GM12872 (cell line): ENCODE measurements at regions not wholly inside any gene's neighbourhood (a gene's known extent, or its start where the extent isn't known, plus 50 kb on each side); places are given as distances from the start of the nearest gene placed in this dataset.

Source experiments
- TF ChIP-seq, protein P1 (sequence below): IDR thresholded peaks from 3 replicates; pipeline ENCODE4 v1.5.1; 2011; ENCODE audit warnings: low read depth, mild to moderate bottlenecking, low read length, moderate library complexity; ENCODE audit not compliant: insufficient read depth

DNA sequence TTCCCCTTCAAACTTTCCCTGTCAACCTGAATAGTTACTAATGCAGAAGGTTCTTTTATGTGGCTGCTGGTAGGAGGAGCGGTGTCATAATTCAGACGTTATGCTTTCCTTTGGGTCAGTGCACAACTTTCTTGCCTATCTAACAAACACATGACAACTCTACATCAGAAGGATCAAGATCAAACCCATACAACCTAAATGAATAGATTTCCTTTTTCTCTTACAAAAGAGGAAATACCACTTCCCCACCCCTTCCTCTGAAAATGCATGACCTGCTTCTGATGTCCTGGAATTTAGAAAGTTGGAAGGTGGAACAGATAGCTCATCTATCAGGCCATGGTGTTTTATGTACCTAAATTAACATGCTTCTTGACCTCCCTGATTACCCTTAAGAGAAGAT is 75.7 kb upstream of the ADGRL4 start:
- TF ChIP-seq, protein P1, sequence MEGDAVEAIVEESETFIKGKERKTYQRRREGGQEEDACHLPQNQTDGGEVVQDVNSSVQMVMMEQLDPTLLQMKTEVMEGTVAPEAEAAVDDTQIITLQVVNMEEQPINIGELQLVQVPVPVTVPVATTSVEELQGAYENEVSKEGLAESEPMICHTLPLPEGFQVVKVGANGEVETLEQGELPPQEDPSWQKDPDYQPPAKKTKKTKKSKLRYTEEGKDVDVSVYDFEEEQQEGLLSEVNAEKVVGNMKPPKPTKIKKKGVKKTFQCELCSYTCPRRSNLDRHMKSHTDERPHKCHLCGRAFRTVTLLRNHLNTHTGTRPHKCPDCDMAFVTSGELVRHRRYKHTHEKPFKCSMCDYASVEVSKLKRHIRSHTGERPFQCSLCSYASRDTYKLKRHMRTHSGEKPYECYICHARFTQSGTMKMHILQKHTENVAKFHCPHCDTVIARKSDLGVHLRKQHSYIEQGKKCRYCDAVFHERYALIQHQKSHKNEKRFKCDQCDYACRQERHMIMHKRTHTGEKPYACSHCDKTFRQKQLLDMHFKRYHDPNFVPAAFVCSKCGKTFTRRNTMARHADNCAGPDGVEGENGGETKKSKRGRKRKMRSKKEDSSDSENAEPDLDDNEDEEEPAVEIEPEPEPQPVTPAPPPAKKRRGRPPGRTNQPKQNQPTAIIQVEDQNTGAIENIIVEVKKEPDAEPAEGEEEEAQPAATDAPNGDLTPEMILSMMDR = no peak

DNA sequence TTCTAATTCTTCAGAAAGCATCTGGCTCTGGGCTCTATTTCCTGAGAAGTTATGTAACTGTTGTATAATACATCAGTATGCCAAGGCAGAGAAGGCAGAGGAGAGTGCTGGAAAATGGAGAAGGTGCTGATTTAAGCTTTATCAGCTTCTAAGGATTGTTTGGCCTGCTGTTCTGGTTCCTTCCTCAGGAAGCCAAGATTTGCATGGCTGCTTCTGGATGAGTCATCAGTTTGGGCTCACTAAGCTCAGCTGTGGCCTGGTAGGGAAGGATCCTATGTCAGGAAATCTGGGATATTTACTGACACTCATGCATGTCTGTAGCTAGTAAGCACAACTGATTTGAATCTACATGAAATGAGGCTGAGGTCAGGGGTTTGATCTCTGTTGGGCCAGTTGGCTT is 73.2 kb upstream of the ADGRL4 start:
- TF ChIP-seq, protein P1 = no peak

DNA sequence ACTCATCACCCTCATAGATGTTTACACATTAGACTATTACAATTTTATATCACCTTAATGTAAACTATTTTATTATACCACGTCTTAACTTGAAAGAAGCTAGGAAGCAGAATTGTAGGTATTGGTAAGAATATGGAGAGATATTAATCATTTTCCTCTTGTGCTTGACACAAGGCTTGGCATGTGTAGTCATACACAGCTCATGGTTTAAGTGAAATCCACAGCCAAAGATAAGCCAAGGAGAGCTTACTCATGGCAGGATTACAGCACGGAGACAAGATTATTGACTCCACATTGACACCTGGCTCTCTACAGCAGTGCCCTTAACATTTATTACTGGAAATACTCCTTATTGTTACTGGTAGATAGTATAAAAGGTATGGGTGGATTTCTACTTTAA is 68.4 kb upstream of the ADGRL4 start:
- TF ChIP-seq, protein P1 = no peak

DNA sequence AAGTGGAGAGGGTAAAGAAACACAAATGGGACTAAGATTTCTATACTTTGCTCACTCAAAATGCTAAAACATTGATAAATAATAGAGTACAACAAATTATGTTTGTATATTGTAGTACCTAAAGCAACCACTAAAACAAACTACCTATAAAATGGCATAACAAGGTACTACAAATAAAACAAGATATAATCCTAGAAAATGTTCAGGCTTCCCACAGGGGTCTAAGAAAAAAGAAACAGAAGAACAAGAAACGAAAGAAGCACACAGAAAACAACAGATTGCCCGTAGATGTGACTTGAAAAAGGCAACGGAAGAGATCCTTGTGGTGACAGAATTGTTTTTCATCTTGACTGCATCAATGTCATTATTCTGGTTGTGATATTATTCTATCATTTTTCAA is 63.3 kb upstream of the ADGRL4 start:
- TF ChIP-seq, protein P1 = no peak

DNA sequence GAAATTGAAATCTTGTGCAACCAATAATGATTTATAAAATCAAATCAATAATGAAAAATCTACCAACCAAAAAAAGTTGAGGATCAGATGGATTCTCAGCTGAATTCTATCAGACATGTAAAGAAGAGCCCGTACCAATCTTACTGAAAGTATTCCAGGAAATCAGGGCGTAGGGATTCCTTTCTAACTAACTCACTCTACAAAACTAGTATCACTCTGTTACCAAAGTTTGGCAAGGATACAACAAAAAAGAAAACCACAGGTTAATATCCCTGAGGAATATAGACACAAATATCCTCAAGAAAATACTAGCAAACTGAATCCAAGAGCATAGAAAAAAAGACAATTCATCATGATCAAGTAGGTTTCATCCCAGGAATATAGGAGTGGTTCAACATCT is 52.8 kb upstream of the ADGRL4 start:
- TF ChIP-seq, protein P1 = no peak
